OCI-LY1 (cell line): ENCODE measurements at regions not wholly inside any gene's neighbourhood (a gene's known extent, or its start where the extent isn't known, plus 50 kb on each side); places are given as distances from the start of the nearest gene placed in this dataset.

Experiments used
- H2AFZ ChIP-seq: fragments of 200-600 bp; sonication (generic), shearing (Covaris generic); 2 replicates; pipeline ENCODE4 v1.6.0; 2014; ENCODE audit warnings: antibody characterized with exemption, mild to moderate bottlenecking, low read length
- H3F3A ChIP-seq: fragments of 200-600 bp; sonication (generic), shearing (Covaris generic); 2 replicates; pipeline ENCODE4 v1.6.0; 2014; ENCODE audit warnings: mild to moderate bottlenecking, antibody characterized with exemption, low read length, moderate library complexity; ENCODE audit not compliant: insufficient read depth
- H3K27ac ChIP-seq: fragments of 200-600 bp; sonication (generic); 2 replicates; pipeline ENCODE4 v1.5.1; 2014; ENCODE audit warnings: low read length, mixed run types, mild to moderate bottlenecking, low read depth; ENCODE audit not compliant: poor library complexity, severe bottlenecking
- H3K27me3 ChIP-seq: fragments of 200-600 bp; sonication (generic); 2 replicates; pipeline ENCODE4 v1.6.0; 2014; ENCODE audit warnings: antibody characterized with exemption, mild to moderate bottlenecking, low read length, moderate library complexity; ENCODE audit not compliant: insufficient read depth
- H3K36me3 ChIP-seq: fragments of 200-600 bp; sonication (generic); 2 replicates; pipeline ENCODE4 v1.6.1; 2014; ENCODE audit warnings: mild to moderate bottlenecking, antibody characterized with exemption, low read length, moderate library complexity, mixed read lengths; ENCODE audit not compliant: insufficient read depth
- H3K4me1 ChIP-seq: fragments of 200-600 bp; sonication (generic); 2 replicates; pipeline ENCODE4 v1.5.1; 2014; ENCODE audit warnings: mild to moderate bottlenecking, low read length, moderate library complexity; ENCODE audit not compliant: insufficient read depth, severe bottlenecking
- H3K4me2 ChIP-seq: fragments of 200-600 bp; sonication (generic), shearing (Covaris generic); 2 replicates; pipeline ENCODE4 v1.6.1; 2014; ENCODE audit warnings: low read length
- H3K4me3 ChIP-seq: fragments of 200-600 bp; sonication (generic); 2 replicates; pipeline ENCODE4 v1.5.1; 2014; ENCODE audit warnings: low read length, low read depth, mild to moderate bottlenecking, mixed read lengths; ENCODE audit not compliant: poor library complexity, severe bottlenecking
- H3K79me2 ChIP-seq: fragments of 200-600 bp; shearing (Covaris generic); 2 replicates; pipeline ENCODE4 v1.6.1; 2016; ENCODE audit warnings: mixed run types, low read length, mixed read lengths; ENCODE audit not compliant: insufficient read depth
- H3K9ac ChIP-seq: fragments of 200-600 bp; sonication (generic), shearing (Covaris generic); 2 replicates; pipeline ENCODE4 v1.6.1; 2014; ENCODE audit warnings: mild to moderate bottlenecking, low read length, mixed read lengths
- H3K9me2 ChIP-seq: fragments of 200-600 bp; sonication (generic), shearing (Covaris generic); 2 replicates; pipeline ENCODE4 v1.6.1; 2014; ENCODE audit warnings: low read depth, mild to moderate bottlenecking, low read length, mixed read lengths
- H3K9me3 ChIP-seq: fragments of 200-600 bp; shearing (Covaris generic); 2 replicates; pipeline ENCODE4 v1.6.1; 2014; ENCODE audit warnings: low read length, mixed read lengths
- H4K20me1 ChIP-seq: fragments of 200-600 bp; sonication (generic), shearing (Covaris generic); 2 replicates; pipeline ENCODE4 v1.6.0; 2016; ENCODE audit warnings: mild to moderate bottlenecking, low read length; ENCODE audit not compliant: insufficient read depth
- EZH2 ChIP-seq: fragments of 200-600 bp; sonication (generic), shearing (Covaris generic); IDR thresholded peaks from 2 replicates; pipeline ENCODE4 v1.8.0; 2017; ENCODE audit warnings: borderline replicate concordance, mixed run types, mild to moderate bottlenecking, antibody characterized with exemption, low read length, moderate library complexity, mixed read lengths
- TF ChIP-seq, protein P1 (sequence below): fragments of 200-600 bp; sonication (generic), shearing (Covaris generic); IDR thresholded peaks from 2 replicates; pipeline ENCODE4 v1.5.1; 2017; ENCODE audit warnings: mild to moderate bottlenecking, antibody characterized with exemption, low read length, moderate library complexity, mixed read lengths

DNA sequence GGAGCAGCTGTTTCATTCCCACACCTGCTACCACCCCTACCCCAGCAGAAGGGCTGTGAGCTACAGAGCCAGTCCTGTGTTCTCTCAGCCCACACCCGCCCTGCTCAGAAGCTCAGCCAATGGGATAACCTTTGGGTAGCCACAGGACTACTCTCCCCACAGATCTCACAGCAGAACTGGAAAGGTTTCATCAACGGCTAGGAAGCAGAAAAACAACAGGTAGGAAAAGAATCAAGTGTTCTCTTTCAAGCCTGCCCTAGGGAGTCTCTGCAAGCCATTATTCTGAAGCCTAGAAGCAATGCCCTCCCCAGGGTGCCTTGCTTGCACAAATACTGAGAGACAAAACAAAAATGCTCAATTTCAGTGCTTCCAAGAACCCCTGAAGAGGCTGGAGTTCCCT is 77.2 kb downstream of the TMPRSS5 start:
- no peaks in the 10 kb centered on the region for H3K9me3 ChIP-seq
- no peaks in the 10 kb centered on the region for H3K9me2 ChIP-seq
- H3K27me3 ChIP-seq, result no peaks in the 10 kb centered on the region
- H3K9ac ChIP-seq, result no peak overlapping the region
- no peaks in the 10 kb centered on the region for H3K79me2 ChIP-seq
- H3K4me2 ChIP-seq, result no peak overlapping the region
- TF ChIP-seq, protein P1, sequence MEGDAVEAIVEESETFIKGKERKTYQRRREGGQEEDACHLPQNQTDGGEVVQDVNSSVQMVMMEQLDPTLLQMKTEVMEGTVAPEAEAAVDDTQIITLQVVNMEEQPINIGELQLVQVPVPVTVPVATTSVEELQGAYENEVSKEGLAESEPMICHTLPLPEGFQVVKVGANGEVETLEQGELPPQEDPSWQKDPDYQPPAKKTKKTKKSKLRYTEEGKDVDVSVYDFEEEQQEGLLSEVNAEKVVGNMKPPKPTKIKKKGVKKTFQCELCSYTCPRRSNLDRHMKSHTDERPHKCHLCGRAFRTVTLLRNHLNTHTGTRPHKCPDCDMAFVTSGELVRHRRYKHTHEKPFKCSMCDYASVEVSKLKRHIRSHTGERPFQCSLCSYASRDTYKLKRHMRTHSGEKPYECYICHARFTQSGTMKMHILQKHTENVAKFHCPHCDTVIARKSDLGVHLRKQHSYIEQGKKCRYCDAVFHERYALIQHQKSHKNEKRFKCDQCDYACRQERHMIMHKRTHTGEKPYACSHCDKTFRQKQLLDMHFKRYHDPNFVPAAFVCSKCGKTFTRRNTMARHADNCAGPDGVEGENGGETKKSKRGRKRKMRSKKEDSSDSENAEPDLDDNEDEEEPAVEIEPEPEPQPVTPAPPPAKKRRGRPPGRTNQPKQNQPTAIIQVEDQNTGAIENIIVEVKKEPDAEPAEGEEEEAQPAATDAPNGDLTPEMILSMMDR, result no peak
- no peak for TF ChIP-seq EZH2
- H3K4me1 ChIP-seq, result no peaks in the 10 kb centered on the region
- no peak overlapping the region for H3K4me3 ChIP-seq
- H3F3A ChIP-seq, result no peaks in the 10 kb centered on the region
- no peak overlapping the region for H2AFZ ChIP-seq
- H3K36me3 ChIP-seq, result no peaks in the 10 kb centered on the region
- no peaks in the 10 kb centered on the region for H4K20me1 ChIP-seq
- no peak overlapping the region for H3K27ac ChIP-seq

DNA sequence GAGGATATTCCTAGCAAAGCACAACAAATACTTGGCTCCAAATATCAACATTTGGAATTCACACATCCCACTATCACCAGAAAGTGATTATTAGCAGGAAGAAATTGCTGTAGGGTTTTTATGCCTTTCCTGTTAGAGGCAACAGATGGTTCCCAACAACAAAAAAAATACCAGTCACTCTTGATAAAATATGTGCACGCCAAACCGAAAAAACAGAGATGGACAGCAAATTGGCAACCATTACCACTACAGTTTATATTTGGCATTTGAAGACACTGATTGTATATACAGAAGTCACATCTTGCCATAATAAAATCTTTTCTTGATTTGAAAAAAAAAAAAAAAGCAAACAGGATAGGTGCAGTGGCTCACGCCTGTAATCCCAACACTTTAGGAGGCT is 78.2 kb downstream of the TMPRSS5 start:
- Histone ChIP-seq H3K4me2 (no peak overlapping the region), H3K9me2 (no peaks in the 10 kb centered on the region), H3K4me1 (no peaks in the 10 kb centered on the region), H3K9me3 (no peaks in the 10 kb centered on the region), H3K9ac (no peak overlapping the region), H4K20me1 (no peaks in the 10 kb centered on the region), H3F3A (no peaks in the 10 kb centered on the region), H2AFZ (no peak overlapping the region), H3K27me3 (no peaks in the 10 kb centered on the region), H3K27ac (no peak overlapping the region), H3K36me3 (no peaks in the 10 kb centered on the region), H3K79me2 (no peaks in the 10 kb centered on the region), H3K4me3 (no peak overlapping the region)
- TF ChIP-seq, protein P1, result no peak
- TF ChIP-seq EZH2, result no peak

DNA sequence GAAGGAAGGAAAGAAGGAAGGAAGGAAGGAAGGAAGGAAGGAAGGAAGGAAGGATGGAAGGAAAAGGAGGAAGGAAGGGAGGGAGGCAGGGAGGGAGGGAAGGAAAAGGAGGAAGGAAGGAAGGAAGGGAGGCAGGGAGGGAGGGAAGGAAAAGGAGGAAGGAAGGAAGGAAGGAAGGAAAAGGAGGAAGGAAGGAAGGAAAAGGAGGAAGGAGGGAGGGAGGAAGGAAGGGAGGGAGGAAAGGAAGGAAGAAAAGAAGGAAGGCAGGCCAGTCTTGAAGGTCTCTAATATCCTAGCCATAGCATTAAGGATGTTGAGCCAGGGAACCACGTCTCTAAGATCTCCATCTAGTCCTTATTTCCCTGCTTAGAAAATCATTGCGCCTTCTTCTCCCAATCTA is 78.8 kb downstream of the TMPRSS5 start:
- TF ChIP-seq EZH2, result no peak
- TF ChIP-seq, protein P1, result no peak

More for the DNA sequence above, 78.8 kb downstream of the TMPRSS5 start:
- no peak overlapping the region for H3K4me2 ChIP-seq
- no peaks in the 10 kb centered on the region for H3K79me2 ChIP-seq
- no peak overlapping the region for H2AFZ ChIP-seq
- no peaks in the 10 kb centered on the region for H3K9me3 ChIP-seq
- H3K9ac ChIP-seq, result no peak overlapping the region
- no peaks in the 10 kb centered on the region for H3F3A ChIP-seq
- H3K4me3 ChIP-seq, result no peak overlapping the region
- H3K9me2 ChIP-seq, result no peaks in the 10 kb centered on the region
- H4K20me1 ChIP-seq, result no peaks in the 10 kb centered on the region
- no peaks in the 10 kb centered on the region for H3K27me3 ChIP-seq
- no peaks in the 10 kb centered on the region for H3K4me1 ChIP-seq
- no peak overlapping the region for H3K27ac ChIP-seq
- no peaks in the 10 kb centered on the region for H3K36me3 ChIP-seq
